ENCODE measurements at regions not wholly inside any gene's neighbourhood (a gene's known extent, or its start where the extent isn't known, plus 50 kb on each side); places are given as distances from the start of the nearest gene placed in this dataset.

DNA sequence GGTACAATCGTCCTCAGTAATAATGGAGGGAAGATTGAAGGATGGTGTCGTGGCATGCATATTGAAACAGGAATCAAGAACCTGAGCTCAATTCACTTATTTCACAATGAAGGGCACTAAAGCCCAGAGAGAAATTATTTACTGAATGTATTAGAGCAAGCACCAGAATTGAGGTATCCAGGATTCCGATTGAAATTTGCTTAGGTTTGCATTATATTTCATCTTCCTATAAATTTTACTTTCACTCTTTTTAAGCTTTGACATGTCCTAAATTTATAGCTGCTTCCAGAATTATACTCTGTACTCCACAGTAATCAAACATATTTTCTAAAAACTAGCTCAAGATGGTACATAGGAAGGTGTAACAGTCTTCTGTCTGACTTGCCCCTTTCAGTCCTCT is 454.9 kb upstream of the HTR2A start:
- Histone ChIP-seq H3K36me3 (ENCODE audit: control insufficient read depth, insufficient read depth, low read length) (no peaks in the 10 kb centered on the region), H3K9me3 (ENCODE audit: control insufficient read depth in 2 of 2, low read length in 2 of 2) (no peaks in the 10 kb centered on the region), H3K27me3 (ENCODE audit: control insufficient read depth, insufficient read depth, low read length) (no peaks in the 10 kb centered on the region), H3K4me1 (ENCODE audit: control insufficient read depth, insufficient read depth, low read length, poor library complexity, severe bottlenecking) (no peaks in the 10 kb centered on the region), H3K27ac (ENCODE audit: insufficient read depth, low read length, poor library complexity, severe bottlenecking) (no peak overlapping the region), H3K4me3 (ENCODE audit: low read depth, low read length) (no peak overlapping the region)
- H3K4me1 Mint-ChIP-seq: no peaks in the 10 kb centered on the region
- no peaks in the 10 kb centered on the region for H3K27me3 Mint-ChIP-seq
- DNase-seq (no peak), ATAC-seq (ENCODE audit: low read depth in 2 of 2) (no peak)
- H3K27ac Mint-ChIP-seq: no peak overlapping the region
- H3K4me3 Mint-ChIP-seq: no peak overlapping the region
- peaks cover 0 to 6% (median 4%) of the 10 kb centered on the region in 7 donors for H3K9me3 Mint-ChIP-seq
- no peaks in the 10 kb centered on the region for H3K36me3 Mint-ChIP-seq

DNA sequence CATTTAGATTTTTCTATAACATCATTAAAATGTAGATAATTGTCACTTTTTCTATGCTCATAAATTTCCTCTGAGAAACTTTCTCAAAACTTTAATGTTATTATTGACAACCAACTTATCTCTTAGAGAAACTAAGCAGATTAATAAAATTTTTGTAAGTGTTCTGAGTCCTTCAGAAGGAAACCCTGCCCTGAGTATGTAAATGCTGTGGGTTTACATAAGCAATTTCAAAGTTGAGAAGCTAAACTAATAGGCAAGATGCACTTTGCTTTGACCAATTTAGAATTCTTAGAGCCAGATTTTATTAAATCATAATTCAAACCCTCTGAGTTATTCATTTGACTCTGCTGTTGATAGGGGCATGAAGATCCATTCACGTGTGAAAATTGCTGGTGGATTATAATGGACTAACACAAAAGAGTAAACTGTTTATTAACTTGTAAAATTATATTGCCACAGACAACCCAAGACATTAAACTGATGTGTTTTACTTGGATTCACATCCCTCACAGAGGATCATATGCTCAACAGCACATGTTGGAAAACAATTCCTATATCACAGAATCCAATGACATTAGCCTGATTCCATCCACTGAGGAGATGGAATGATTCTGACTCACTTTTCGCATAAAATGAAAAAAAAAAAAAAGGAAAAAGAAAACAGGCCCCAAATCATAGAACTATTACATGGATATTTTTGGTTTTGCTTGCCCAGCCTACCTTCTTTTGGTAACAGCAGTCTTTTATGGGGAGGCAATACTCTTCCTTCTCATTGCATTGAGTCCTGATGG is 453.7 kb upstream of the HTR2A start:
- ATAC-seq (ENCODE audit: low read depth in 2 of 2) (no peak), DNase-seq (no peak)
- Histone ChIP-seq H3K4me3 (ENCODE audit: low read depth, low read length) (no peak overlapping the region), H3K36me3 (ENCODE audit: control insufficient read depth, insufficient read depth, low read length) (no peaks in the 10 kb centered on the region), H3K27me3 (ENCODE audit: control insufficient read depth, insufficient read depth, low read length) (no peaks in the 10 kb centered on the region), H3K27ac (ENCODE audit: insufficient read depth, low read length, poor library complexity, severe bottlenecking) (no peak overlapping the region), H3K4me1 (ENCODE audit: control insufficient read depth, insufficient read depth, low read length, poor library complexity, severe bottlenecking) (no peaks in the 10 kb centered on the region), H3K9me3 (ENCODE audit: control insufficient read depth in 2 of 2, low read length in 2 of 2) (no peaks in the 10 kb centered on the region)
- Mint-ChIP-seq H3K27ac (no peak overlapping the region), H3K4me1 (no peaks in the 10 kb centered on the region), H3K9me3 (peaks cover 0 to 6% (median 0%) of the 10 kb centered on the region in 7 donors), H3K36me3 (no peaks in the 10 kb centered on the region), H3K27me3 (no peaks in the 10 kb centered on the region), H3K4me3 (no peak overlapping the region)

DNA sequence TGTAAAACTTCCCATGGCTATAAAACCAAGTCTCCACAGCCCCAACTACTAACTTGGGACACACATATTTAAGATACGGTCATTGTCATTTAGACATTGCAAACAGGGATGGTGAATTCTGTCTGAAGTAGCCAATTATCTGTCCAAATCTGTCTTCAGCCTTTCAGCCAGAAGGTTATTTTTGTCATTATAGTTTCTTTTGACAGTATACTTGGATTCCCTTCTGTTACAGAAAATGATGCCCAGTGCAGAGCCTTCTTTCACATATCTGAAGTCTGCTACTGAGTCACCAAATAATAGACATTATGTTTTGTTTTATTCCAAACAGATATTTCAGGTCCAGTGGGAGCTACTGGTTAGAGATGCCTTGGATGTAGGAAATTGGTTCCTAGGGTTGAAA is 452.4 kb upstream of the HTR2A start:
- Mint-ChIP-seq H3K36me3 (no peaks in the 10 kb centered on the region), H3K4me3 (no peak overlapping the region), H3K4me1 (no peaks in the 10 kb centered on the region), H3K27ac (no peak overlapping the region), H3K9me3 (peaks cover 0 to 9% (median 3%) of the 10 kb centered on the region in 7 donors), H3K27me3 (no peaks in the 10 kb centered on the region)
- Histone ChIP-seq H3K4me1 (ENCODE audit: control insufficient read depth, insufficient read depth, low read length, poor library complexity, severe bottlenecking) (no peaks in the 10 kb centered on the region), H3K27me3 (ENCODE audit: control insufficient read depth, insufficient read depth, low read length) (no peaks in the 10 kb centered on the region), H3K36me3 (ENCODE audit: control insufficient read depth, insufficient read depth, low read length) (no peaks in the 10 kb centered on the region), H3K4me3 (ENCODE audit: low read depth, low read length) (no peak overlapping the region), H3K9me3 (ENCODE audit: control insufficient read depth in 2 of 2, low read length in 2 of 2) (no peaks in the 10 kb centered on the region), H3K27ac (ENCODE audit: insufficient read depth, low read length, poor library complexity, severe bottlenecking) (no peak overlapping the region)
- ATAC-seq (ENCODE audit: low read depth in 2 of 2) (no peak), DNase-seq (no peak)

DNA sequence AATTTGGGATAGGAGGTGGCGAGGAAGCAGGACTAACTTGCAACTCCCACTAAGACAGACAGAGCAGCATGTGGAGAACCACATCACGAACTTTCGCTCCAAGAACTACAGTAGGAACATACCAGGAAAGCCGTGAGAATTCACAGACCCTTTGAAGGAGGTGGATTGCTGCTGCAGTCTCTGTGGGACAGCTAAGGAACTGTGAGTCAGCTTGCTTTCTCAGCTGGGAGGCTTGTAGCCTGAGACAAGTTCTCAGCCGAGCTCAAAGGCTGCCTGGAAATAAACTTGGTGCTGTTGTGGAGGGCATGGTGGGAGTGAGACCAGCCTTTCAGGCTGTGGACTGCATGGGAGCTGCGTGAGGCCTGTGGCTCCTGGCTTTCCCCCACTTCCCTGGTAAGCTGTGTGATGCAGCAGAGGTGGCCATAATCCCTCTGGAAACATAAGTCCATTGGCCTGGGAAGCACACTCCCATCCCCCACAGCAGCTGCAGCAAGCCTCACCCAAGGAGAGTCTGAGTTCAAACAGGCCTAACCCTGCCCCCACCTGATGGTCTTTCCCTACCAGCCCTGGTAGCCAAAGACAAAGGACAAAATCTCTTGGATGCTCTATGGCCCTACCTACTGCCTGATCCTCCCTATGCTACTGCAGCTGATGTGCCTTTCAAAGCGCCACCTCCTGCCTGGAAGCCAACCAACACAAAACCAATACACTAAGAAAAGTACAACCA is 441.1 kb upstream of the HTR2A start:
- H3K4me3 ChIP-seq (ENCODE audit: low read depth, low read length): no peak overlapping the region
- no peaks in the 10 kb centered on the region for H3K9me3 ChIP-seq (ENCODE audit: control insufficient read depth in 2 of 2, low read length in 2 of 2)
- Mint-ChIP-seq H3K36me3 (no peaks in the 10 kb centered on the region), H3K27me3 (peaks cover 6% of the 10 kb centered on the region), H3K4me3 (no peak overlapping the region), H3K4me1 (no peaks in the 10 kb centered on the region), H3K9me3 (peaks cover 0 to 12% (median 5%) of the 10 kb centered on the region in 7 donors), H3K27ac (no peak overlapping the region)
- no peaks in the 10 kb centered on the region for H3K4me1 ChIP-seq (ENCODE audit: control insufficient read depth, insufficient read depth, low read length, poor library complexity, severe bottlenecking)
- no peak overlapping the region for H3K27ac ChIP-seq (ENCODE audit: insufficient read depth, low read length, poor library complexity, severe bottlenecking)
- ATAC-seq (ENCODE audit: low read depth in 2 of 2) (no peak), DNase-seq (no peak)
- no peaks in the 10 kb centered on the region for H3K27me3 ChIP-seq (ENCODE audit: control insufficient read depth, insufficient read depth, low read length)
- no peaks in the 10 kb centered on the region for H3K36me3 ChIP-seq (ENCODE audit: control insufficient read depth, insufficient read depth, low read length)

DNA sequence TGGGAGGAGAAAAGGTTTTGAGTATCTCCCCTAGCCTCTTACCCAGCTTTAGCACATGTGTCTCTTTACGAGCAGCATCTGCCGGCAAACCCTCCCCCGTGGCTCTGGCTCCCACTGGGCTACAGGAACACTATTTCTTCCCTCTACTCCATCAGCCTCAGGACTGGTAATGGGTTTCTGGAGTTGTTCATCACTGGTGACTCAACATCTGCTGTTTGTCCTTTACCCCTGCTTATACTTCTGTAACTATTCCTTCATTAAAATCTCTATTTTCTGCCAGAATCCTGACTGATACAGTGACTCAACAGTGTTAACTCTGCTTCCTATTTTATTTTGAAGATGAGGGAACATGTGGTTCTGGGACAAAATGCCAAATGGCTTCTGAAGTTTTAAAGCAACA is 437.3 kb upstream of the HTR2A start:
- Histone ChIP-seq H3K27ac (ENCODE audit: insufficient read depth, low read length, poor library complexity, severe bottlenecking) (no peak overlapping the region), H3K4me1 (ENCODE audit: control insufficient read depth, insufficient read depth, low read length, poor library complexity, severe bottlenecking) (no peaks in the 10 kb centered on the region), H3K4me3 (ENCODE audit: low read depth, low read length) (no peak overlapping the region), H3K27me3 (ENCODE audit: control insufficient read depth, insufficient read depth, low read length) (no peaks in the 10 kb centered on the region), H3K9me3 (ENCODE audit: control insufficient read depth in 2 of 2, low read length in 2 of 2) (no peaks in the 10 kb centered on the region), H3K36me3 (ENCODE audit: control insufficient read depth, insufficient read depth, low read length) (no peaks in the 10 kb centered on the region)
- DNase-seq (no peak), ATAC-seq (ENCODE audit: low read depth in 2 of 2) (no peak)
- no peak overlapping the region for H3K27ac Mint-ChIP-seq
- peaks cover 6% of the 10 kb centered on the region for H3K27me3 Mint-ChIP-seq
- H3K4me3 Mint-ChIP-seq: no peak overlapping the region
- no peaks in the 10 kb centered on the region for H3K36me3 Mint-ChIP-seq
- H3K9me3 Mint-ChIP-seq: peaks cover 0 to 11% (median 0%) of the 10 kb centered on the region in 7 donors
- no peaks in the 10 kb centered on the region for H3K4me1 Mint-ChIP-seq

DNA sequence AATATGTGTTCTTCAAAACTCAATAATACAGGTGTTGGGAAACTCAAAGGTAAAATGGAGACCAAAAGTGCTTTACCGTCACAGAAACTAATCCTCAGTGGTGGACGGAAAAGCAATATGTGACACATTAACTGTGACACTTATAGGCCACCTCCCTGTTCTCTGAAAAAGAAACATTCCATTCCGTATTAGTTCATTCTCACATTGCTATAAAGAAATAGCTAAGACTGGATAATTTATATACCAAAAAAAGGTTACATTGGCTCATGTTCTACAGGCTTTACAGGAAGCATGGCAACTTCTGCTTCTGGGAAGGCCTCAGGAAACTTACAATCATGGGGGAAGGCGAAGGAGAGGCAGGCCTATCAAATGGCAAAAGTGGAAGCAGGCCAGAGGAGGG is 435.3 kb upstream of the HTR2A start:
- H3K4me3 Mint-ChIP-seq: no peak overlapping the region
- peaks cover 0 to 10% (median 2%) of the 10 kb centered on the region in 7 donors for H3K9me3 Mint-ChIP-seq
- no peak overlapping the region for H3K4me3 ChIP-seq (ENCODE audit: low read depth, low read length)
- no peaks in the 10 kb centered on the region for H3K9me3 ChIP-seq (ENCODE audit: control insufficient read depth in 2 of 2, low read length in 2 of 2)
- no peaks in the 10 kb centered on the region for H3K36me3 ChIP-seq (ENCODE audit: control insufficient read depth, insufficient read depth, low read length)
- H3K4me1 ChIP-seq (ENCODE audit: control insufficient read depth, insufficient read depth, low read length, poor library complexity, severe bottlenecking): no peaks in the 10 kb centered on the region
- no peaks in the 10 kb centered on the region for H3K36me3 Mint-ChIP-seq
- H3K27ac Mint-ChIP-seq: no peak overlapping the region
- peaks cover 6% of the 10 kb centered on the region for H3K27me3 Mint-ChIP-seq
- no peak for ATAC-seq (ENCODE audit: low read depth in 2 of 2)
- no peak for DNase-seq
- no peaks in the 10 kb centered on the region for H3K4me1 Mint-ChIP-seq
- H3K27me3 ChIP-seq (ENCODE audit: control insufficient read depth, insufficient read depth, low read length): no peaks in the 10 kb centered on the region
- H3K27ac ChIP-seq (ENCODE audit: insufficient read depth, low read length, poor library complexity, severe bottlenecking): no peak overlapping the region

DNA sequence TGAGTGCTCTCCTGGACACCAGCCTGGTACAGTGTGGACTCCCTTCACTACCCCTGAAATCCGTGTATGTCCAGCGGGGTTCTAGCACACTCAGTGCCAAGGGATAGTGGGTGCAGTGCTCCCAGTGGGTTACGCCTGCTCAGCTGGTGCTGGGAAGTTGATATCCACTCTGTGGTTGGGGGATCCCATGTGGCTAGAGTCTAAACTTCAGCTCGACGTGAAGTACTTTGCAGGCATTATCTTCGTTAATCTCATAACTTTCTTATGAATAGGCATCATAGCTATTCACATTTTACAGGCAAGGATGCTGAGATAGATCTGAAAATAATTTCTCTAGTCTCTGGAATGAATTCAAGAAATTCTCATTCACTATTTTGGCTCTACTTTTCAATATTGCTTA is 433.2 kb upstream of the HTR2A start:
- Histone ChIP-seq H3K9me3 (ENCODE audit: control insufficient read depth in 2 of 2, low read length in 2 of 2) (no peaks in the 10 kb centered on the region), H3K4me1 (ENCODE audit: control insufficient read depth, insufficient read depth, low read length, poor library complexity, severe bottlenecking) (no peaks in the 10 kb centered on the region), H3K36me3 (ENCODE audit: control insufficient read depth, insufficient read depth, low read length) (no peaks in the 10 kb centered on the region), H3K27me3 (ENCODE audit: control insufficient read depth, insufficient read depth, low read length) (no peaks in the 10 kb centered on the region), H3K4me3 (ENCODE audit: low read depth, low read length) (no peak overlapping the region), H3K27ac (ENCODE audit: insufficient read depth, low read length, poor library complexity, severe bottlenecking) (no peak overlapping the region)
- ATAC-seq (ENCODE audit: low read depth in 2 of 2) (no peak), DNase-seq (no peak)
- no peaks in the 10 kb centered on the region for H3K27me3 Mint-ChIP-seq
- H3K36me3 Mint-ChIP-seq: no peaks in the 10 kb centered on the region
- H3K9me3 Mint-ChIP-seq: peaks cover 0 to 11% (median 2%) of the 10 kb centered on the region in 7 donors
- H3K4me3 Mint-ChIP-seq: no peak overlapping the region
- no peaks in the 10 kb centered on the region for H3K4me1 Mint-ChIP-seq
- H3K27ac Mint-ChIP-seq: no peak overlapping the region

DNA sequence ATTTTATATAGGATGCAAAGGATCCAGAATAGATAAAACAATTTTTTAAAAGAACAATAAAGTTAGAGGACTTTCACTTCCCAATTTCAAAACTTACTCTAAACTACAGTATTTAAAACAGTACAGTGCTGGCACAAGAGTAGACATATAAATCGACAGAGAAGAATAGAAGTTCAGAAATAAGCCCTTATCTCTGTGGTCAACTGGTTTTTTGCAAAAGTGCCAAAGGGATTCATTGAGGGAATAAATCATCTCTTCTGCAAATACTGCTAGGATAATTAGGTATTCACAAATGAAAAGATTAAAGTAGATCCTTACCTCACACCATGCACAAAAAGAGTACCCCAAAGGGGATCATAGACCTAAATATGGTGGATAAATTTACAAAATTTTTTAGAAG is 431.0 kb upstream of the HTR2A start:
- Mint-ChIP-seq H3K4me3 (no peak overlapping the region), H3K4me1 (no peaks in the 10 kb centered on the region), H3K27ac (no peak overlapping the region), H3K9me3 (peaks cover 0 to 9% (median 3%) of the 10 kb centered on the region in 7 donors), H3K27me3 (no peaks in the 10 kb centered on the region), H3K36me3 (no peaks in the 10 kb centered on the region)
- no peak for DNase-seq
- Histone ChIP-seq H3K27me3 (ENCODE audit: control insufficient read depth, insufficient read depth, low read length) (no peaks in the 10 kb centered on the region), H3K27ac (ENCODE audit: insufficient read depth, low read length, poor library complexity, severe bottlenecking) (no peak overlapping the region), H3K4me1 (ENCODE audit: control insufficient read depth, insufficient read depth, low read length, poor library complexity, severe bottlenecking) (no peaks in the 10 kb centered on the region), H3K4me3 (ENCODE audit: low read depth, low read length) (no peak overlapping the region), H3K9me3 (ENCODE audit: control insufficient read depth in 2 of 2, low read length in 2 of 2) (no peaks in the 10 kb centered on the region), H3K36me3 (ENCODE audit: control insufficient read depth, insufficient read depth, low read length) (no peaks in the 10 kb centered on the region)
- no peak for ATAC-seq (ENCODE audit: low read depth in 2 of 2)

Measured in CD4-positive, CD25-positive, alpha-beta regulatory T cell (primary cell).